GM19099 (cell line): ENCODE measurements at regions not wholly inside any gene's neighbourhood (a gene's known extent, or its start where the extent isn't known, plus 50 kb on each side); places are given as distances from the start of the nearest gene placed in this dataset.

Experiments used
- POLR2A ChIP-seq: IDR thresholded peaks from 3 replicates; pipeline ENCODE4 v1.6.1; 2011; ENCODE audit warnings: low read depth; ENCODE audit not compliant: insufficient read length; ENCODE audit errors: extremely low read depth

DNA sequence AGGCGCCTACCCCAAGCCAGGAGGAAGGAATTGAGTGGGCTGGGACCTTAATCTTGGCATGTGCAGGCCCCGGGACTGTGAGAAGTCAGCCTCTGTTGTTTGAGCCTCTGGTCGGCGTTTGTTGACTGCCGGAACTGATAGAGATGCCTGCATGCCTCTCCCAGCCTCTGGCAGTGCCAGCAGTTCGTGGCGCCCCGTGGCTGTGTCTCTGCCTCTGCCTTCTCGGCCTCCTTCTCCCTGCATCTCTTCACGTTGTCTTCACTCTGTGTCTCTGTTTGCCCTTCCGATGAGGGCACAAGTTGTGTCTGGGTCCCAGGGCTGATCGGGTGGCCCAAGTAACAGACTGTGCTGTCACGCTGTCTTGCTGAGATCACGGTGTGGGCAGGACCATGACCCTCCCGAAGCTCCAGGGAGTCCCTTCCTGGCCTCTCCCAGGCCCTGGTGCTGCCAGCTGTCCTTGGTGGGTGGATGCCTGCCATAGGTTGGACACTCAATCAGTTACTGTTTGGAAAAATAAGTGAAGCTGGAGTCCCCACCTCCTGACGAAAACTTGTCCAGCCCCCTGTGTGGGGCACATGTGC lies 133.5 kb upstream of the LPCAT1 start:
- no peak for TF ChIP-seq POLR2A

GRCh38 chr5:1656271-1656975 lies 132.7 kb upstream of the LPCAT1 start:
- TF ChIP-seq POLR2A = no peak

DNA sequence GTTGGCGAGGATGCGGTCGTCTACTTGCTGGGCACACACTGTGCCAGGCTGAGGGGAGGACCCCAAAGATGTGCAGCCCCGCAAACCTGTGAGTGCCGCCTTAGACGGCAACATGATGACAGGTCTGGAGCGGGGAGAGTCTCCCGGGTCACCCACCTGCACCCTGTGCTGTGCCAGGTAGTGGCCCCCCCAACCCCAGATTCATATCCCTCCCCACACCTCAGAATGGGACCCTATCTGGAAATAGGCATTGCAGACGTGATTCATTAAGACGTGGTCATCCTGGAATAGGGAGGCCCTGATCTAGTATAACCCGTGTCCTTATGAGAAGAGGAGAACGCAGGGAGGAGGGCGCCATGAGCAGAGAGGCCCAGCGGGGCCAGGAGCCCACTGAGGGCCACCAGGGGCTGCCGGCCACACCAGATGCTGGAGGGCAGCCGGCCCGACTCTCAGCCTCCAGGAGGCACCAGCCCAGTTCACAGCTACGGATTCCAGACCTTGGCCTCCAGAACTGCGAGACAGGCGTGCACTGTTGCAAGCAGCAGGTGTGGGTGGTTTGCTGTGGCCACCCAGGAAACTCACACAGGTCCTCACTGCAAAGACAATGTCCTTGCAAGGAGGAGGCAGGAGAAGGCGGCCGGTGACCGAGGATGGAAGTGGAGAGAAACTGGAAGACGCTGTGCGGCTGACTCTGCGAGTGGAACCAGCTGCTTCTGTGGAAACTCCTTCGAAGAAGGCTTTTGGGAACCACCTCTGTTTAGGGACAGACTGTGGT lies 131.9 kb upstream of the LPCAT1 start:
- TF ChIP-seq POLR2A = no peak

DNA sequence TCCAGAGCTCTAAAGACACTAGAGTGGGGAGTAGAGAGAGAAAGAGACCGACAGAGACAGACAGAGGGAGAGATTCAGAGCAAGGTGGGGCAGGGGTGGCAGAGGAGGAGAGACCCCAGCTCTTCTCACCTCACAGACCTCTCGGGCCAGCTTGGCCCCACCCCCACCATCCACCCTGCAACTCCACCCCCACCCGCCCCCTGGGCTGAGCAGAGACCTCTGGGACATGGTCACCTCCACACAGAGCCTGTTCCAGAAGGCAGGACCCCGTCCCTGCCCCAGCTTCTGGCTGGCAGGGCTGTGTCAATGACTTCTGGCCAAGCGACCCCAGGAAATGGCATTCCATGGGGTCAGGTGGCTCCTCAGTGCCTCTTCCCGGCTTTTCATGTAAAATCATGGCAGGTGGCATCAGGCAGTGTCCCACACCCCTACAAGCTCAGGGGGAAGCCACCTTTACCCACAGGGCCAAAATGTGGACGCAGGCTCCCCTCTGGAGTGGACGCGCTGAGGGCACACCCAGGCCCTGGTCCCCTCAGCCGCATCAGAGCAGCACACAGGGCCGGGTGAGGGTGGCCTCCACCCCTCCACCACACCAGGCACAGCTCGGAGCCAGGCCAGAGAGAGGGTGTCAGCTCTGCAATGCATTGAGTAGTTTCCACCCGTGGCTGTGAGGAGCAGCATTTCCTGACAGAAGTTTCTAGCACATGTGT lies 131.2 kb upstream of the LPCAT1 start:
- no peak for TF ChIP-seq POLR2A

DNA sequence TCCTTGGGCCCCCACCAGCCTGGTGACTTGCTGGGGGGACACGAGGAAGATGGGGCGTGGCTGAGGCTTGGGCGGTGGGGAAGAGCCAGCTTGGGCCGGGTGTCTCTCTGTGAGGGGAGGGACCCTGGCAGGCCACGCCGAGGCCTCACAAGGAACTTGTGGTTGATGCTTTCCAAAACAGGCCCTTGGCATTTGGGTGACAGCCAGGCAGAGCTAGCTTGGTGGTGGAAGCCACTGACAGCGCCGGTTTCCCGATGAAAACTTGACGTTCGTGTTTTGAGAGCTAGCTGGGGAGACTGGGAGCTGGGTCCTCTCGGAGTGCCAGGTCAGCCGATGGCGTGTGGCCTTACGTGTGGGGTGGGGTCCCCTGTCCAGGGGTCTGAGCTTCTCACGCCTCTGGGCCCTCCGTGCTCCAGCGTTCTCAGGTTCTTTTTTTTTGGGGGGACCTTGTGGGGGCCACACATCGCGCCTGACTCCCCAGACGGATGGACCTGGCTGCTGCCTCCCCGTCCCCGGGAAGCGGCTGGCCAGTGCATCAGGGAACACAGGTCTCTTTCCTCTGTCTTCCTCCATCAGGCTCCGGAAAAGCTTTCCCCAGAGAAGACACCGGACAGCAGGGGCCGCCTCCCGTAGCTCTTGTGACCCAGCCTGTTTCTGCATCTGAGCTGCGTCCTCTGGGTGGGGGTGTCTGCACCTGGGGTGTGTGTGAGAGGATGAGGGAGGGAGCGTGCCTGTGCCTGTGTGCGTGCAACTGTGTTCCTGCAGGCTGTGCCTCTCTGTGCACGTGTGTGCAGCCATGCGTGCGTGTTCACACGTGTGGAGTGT lies 129.3 kb upstream of the LPCAT1 start:
- no peak for TF ChIP-seq POLR2A

DNA sequence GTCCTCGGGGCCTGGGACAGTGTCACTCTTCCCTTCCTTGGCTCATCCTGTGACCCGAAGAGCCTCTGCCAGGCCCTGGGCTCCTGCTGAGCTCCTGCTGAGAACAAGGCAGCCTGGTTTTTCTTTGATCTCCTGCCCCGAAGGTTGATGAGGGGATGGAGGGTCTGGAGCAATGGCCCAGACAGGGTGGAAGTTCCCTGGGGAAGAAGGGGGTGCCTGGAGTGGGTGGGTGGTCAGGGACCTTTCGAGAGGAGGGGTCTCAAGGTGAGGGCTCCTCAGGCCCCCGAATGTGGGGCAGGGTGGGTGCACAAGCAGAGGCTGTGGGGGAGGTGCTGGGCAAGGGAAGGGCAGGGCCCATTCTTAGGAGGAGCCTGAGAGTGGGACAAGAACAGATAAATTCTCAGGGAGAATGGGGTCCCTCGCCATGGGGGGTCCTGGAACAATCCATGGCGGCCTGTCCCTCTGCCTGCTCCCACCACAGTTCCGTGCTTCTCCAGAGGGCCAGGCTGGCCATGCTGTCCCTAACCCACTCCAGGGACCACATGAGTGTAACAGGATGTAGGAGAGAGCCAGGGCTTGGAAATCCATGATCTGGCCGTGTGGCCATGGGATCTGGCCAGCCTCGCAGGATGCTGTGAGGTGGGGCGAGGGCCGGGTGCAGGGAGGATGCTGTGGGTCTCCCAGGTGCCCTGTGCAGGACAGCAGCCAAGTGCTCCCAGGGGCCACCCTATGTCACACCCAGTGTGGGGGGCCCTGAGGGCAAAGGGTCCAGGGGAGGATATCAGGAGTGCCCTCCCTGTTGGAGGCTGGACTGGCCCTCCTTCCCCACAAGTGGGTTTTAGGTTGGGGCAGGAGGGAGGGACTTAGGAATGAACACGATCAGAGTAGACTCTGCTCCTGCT lies 128.5 kb upstream of the LPCAT1 start:
- TF ChIP-seq POLR2A = no peak

GRCh38 chr5:1651250-1651649 lies 127.5 kb upstream of the LPCAT1 start:
- TF ChIP-seq POLR2A = no peak

GRCh38 chr5:1649554-1649953 lies 125.8 kb upstream of the LPCAT1 start:
- no peak for TF ChIP-seq POLR2A

DNA sequence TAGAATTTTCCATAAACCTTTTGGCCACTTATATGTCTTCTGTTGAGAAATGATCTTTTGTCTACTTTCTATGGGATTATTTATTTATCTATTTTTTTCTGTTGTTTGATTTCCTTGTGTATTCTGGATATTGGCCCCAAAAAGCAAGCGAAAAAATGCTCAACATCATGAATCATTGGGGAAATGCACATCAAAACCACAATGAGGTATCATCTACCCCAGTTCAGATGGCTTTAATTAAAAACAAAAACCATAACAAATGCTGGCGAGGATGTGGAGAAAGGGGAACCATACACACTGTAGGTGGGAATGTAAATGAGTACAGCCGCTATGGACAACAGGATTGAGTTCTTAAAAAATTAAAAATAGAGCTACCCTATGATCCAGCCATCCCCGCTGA lies 125.0 kb upstream of the LPCAT1 start:
- no peak for TF ChIP-seq POLR2A

DNA sequence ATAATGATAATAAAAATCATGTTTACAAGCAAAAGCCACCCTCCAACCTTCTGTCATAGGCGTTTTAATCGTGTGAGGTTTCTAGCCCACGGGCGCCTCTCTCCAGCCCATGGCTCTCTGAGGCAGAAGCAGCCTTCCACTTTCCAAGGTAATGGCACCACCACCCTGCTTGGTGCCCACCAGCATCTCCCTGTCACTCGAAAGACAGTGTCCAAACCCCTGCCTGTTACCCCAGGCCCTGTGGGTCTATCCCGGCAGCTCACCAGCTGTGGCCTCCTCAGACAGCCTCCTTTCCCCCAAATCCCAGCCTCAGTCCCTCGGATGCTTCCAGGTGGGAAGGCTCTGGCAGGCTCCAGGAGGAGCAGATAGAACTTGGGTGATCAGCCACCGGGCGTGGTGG lies 123.8 kb upstream of the LPCAT1 start:
- no peak for TF ChIP-seq POLR2A

GRCh38 chr5:1644810-1645571 lies 121.2 kb upstream of the LPCAT1 start:
- TF ChIP-seq POLR2A = no peak

DNA sequence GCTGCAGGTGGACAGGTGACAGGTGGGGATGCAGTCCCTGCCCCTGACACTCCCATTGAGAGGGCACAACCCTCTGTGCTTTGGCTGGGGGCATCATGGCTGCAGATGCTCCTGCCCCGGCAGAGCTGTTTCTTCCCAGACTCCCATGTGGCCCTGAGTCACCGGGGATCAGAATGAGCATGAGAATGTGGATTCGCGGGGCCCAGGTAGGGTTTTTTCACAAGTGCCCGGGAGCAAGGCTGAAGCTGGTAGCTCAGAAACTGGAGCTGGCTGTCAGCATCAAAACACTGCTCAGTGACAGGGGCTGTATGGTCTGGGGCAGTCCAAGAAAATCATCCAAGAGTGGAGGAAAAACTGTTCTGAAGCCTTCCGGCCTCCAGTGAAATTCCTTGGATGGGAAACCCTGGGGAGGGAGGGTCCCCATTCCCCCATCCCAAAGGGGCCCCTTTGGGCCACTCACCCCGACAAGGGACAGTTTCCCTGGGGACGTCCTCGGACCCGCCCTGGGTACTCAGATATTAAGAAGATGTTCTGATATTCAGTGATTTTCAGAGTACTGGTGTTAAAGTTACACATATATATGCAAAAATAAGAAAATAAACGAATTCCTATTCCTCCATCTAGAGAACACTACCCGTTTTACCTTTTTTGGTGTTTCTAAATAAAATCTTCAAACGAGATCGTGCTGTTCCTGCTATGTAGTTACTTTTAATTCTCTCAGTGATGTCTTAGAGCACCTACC lies 120.1 kb upstream of the LPCAT1 start:
- TF ChIP-seq POLR2A = no peak
